NCI-H748 (cell line): ENCODE measurements at regions not wholly inside any gene's neighbourhood (a gene's known extent, or its start where the extent isn't known, plus 50 kb on each side); places are given as distances from the start of the nearest gene placed in this dataset.

Experiments used
- DNase-seq: peaks from one replicate; lab custom pipeline; 2025; ENCODE audit not compliant: unreplicated experiment; lab: John Stamatoyannopoulos, UW

DNA sequence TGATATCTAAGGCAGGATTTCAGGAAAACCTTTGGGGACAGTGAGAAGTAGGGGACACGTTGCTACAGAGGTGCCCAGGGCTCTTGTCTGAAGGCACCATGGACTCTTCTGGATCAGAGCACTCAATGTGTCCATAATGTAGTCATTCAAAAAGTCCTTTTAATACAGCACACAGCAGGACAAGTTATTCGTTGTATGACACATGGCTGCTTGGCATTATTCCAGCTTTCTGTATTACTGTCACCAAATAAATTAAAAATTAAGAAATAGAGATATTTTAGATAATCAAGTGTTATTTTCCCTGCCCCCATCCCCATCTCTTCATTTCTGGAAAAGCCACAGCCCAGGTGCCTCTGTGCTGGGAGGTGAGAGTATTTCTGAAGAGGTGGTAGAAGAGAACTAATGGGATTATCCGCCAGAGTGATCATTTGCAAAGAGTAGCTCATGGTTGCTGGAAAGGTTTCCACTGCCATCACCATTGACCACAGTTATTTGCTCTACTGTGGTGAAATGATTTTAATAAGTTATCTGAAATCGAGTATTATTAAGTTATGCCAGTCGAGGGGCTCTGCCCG, 83.0 kb downstream of the CXCL12 start:
- no peak for DNase-seq

DNA sequence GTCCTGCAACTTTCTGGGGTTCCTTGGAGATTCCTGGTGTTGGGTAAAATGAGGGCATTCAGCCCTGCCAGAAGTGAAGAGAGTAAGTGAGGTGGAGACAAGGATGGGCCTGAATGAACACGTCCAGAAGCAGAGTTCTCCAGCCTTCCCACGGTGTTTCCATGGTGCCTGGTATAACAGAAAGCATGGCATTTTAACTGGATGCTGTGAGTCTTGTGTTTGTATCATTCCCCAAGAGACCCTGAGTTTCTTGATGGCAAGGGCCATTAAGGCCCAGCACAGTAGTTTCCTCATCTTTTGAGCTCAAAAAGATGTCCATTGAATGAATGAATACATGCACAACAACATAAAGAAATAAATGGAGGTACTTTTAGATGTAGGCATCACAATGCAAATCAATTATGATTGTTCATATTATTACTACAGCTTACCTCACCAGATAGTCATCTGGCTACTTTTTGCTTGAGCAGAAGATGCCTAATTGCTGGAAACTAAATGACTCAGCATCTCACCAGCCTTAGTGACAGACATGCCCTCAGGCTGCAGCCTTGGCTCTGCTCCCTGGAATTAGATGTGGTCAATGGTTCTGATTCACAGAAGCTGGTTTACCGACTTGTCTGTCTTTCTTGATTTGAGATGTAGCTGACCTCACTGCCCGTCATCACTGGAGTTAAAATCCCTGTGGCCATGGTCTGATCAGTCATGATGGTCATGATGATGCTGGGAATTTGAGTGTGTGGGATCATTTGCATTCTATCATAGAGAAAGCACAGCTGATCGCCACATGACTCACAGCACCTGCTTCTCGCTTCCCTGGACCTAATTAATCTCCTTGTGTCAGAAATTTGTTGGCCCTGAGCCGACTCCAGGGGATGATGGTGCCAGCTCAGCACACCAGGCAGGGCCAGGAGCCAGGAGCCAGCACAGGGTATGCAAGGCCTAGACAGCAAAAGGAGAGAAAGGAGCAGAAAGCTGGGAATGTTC, 83.9 kb downstream of the CXCL12 start:
- peak; percentile 43 for DNase-seq

DNA sequence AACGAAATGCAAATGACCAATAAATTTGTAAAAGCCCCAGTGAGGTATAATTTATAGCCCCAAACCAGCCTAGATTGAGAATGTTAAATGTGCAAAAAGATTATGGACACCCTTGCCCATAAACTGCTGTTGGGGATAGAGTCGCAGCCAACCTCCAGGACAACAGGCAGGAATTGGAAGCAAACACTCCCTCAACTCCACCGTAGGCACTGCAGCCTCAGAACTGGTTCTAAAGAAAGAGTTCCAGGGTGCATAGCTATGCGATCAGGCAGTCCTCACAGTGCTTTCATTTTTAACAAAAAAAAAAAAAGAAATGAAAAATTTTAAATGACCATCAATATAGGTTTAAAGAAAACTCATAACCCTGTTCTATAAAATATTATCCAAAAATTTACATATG, 86.2 kb downstream of the CXCL12 start:
- DNase-seq: no peak

DNA sequence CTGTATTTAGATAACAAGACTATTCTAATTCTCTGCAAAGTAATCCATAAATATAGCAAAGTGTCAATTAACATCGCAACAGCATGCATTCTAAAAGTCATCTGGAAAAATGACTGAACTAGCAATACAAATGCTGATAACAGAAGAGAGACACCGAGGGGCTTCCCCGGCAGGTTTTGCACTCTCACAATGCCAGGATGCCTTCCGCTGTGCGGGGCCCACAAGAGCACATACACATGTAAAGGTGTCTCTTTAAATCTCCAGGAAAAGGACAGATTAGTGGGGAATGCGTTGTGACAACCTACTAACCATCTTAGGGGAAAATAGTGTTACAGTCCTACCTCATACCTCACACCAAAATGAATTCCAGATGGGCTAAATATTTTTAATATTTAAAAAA, 86.9 kb downstream of the CXCL12 start:
- DNase-seq: no peak

DNA sequence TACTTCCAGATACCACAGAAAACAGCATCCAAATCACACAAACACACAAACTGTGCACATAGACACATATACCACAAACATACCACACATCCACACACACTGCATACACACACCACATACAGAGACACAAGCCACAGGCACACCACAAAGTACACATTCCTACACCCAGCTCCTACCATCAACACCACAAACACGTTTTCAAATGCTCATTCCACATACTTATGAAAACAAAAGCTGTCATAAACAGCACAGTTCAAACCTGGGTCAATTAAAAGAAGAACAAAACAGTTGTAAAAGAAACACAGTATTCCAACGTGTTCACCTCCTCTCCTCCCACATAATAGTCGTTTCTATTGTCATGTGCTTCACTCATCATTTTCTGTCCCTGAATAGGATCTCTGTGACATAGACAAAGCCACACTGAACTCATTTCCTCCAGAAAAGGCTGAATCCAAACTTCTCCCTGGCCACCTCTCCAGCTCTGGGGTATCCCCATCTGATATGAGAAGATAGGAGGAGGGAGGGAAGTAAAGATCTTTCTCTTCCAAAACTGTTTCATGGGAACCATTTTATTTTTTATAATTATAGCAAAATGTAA, 89.2 kb downstream of the CXCL12 start:
- no peak for DNase-seq

DNA sequence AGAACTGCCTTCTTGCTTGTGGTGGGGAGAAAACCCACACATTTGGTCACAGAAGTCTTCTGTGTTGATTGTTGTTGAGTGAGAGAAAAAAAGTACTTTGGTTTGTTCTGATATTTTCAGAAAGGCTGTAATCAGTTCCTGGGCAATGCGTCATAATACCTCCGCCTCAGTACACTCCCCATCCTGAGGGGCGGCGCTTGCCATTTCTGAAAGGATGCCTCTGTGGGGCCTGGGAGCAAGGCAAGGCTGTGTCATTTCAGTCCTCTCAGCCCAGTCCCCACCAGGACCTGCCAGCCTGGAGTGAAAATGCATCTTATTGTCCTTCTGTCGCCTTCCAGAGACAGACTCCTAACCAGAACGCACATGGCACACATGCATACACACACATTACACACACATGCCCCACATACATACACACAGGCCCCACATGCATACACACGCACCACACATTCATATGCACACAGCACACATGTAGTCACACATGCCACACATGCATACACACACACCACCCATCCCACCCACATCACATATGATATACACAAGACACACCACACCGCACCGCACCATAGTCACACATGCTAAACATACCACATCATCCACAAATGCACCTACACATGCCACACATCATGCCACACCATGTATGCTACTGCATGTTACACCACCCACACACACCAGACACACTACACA, 90.0 kb downstream of the CXCL12 start:
- DNase-seq: no peak

DNA sequence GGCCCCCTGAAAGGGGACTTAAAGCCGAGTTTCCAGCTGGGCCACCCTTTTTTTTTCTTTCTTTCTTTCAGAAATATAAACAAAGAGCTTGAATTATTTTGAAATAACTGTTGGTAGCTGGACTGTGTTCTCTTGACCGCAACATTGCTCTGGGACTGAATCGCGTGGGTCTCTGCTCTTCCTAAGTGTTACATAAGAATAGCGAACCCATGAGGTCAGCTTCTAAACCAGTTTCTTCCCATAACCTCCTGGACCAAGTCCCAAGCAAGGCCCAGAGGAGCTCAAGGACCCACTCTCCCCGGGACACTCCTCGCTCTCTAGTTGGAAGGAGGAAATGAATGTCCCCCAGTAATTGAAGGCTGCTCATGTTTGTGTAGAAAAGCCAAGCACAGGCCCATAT, 91.1 kb downstream of the CXCL12 start:
- no peak for DNase-seq

DNA sequence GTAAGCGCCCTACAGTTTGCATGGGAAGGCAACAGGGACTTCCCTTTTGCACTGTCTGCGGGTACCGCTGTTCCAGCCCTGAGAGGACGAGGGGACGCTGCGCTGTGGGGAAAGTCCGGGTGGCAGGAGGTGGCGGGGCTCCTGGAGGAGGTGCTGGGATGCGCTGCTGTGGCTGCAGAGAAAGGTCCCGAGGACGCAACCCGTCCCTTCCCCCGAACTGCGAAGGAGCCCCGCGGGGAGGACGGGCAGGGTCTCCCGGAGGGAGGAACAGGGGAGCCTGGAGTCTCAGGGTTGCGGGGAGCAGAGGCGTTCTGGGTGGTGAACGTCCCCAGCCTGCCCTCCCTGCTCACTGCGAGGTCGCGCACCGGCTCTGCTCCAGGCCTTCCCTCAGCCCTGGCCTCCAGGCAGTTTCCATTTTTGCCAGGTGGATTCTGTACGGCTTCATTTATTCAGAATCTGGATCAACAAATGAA, 91.6 kb downstream of the CXCL12 start:
- no peak for DNase-seq

DNA sequence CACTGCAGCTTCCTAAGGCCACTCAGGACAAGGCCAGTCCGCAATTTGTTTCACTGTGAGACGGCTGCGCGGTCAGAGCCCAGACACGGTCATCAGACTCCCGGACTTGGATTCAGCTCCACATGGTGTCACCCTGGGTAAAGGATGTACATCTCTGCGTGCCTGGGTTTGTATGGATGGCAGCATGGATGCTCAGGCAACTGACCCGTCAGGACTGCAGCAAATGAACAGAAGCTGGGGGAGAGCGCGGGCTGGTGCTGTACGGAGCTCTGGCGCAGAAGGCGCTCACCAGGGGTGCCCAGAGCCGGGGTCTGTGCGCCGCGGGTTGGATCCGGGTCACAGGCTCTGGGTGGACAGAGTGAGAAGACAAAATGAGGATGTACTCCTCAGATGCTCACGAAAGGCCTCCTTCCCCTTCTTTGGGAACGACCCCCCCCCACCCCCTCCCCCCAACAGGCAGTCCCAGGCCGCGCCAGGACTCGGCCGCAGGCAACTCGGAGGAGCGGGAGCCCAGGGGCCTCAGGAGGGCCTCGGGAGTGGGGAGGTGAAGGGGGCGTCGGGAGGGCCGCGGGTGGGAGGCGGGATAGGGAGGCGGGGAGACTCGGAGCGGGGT, 92.4 kb downstream of the CXCL12 start:
- no peak for DNase-seq

DNA sequence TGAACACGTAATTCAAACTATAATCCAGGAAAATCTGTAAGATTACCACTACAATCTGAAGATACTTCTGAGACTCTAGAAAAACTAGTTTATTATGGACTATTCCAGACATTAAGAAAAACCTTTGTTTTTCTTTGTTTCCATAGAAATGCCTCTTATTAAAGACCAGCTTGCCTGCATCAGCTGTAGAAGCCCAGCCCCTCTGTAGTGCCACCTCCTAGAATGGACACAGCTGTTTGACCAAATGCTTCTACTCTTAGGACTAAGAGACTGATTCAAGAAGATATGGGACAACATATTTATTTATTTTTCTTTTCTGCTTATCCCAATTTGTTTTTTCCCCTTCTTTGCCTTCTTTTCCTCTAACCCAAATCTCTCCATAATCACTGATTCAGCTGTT, 93.8 kb downstream of the CXCL12 start:
- DNase-seq: no peak

DNA sequence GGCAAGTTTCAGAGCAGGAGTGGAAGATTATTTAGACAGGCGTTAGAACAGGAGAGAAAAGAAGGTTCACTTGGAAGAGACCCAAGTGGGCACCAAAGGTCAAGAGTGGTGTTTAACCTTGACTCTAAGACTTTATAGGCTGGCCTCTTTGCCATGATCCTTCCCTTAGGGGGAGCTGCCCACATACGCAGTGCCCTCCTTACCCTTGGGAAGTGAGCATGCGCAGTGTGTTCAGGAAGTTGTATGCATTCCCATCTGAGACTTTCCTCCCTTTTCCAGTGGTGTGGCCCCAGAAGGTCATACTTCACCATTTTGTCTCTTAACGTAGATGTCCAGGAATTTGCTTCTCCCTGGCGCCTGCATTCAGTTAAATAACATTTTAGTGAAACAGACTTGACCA, 95.8 kb downstream of the CXCL12 start:
- DNase-seq: peak; percentile 1

DNA sequence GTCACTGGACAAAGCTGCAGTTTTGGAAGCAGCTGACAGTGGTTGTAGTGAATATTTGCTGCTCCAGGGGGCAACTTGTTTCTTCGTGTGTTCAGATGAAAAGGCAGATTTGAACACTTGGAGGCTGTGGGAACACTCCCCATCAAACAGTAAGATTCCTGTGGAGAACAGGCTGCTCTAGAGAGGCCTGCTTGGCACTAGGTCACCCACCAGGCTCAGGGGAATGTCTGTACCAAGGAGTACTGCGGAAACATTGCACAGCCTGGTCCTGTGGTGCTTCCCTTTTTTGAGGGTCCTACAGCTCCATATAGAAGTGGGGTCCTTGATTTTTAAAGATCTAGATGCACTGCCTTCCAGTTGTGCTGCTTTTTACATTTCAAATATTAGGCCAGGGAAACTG, 97.5 kb downstream of the CXCL12 start:
- no peak for DNase-seq

DNA sequence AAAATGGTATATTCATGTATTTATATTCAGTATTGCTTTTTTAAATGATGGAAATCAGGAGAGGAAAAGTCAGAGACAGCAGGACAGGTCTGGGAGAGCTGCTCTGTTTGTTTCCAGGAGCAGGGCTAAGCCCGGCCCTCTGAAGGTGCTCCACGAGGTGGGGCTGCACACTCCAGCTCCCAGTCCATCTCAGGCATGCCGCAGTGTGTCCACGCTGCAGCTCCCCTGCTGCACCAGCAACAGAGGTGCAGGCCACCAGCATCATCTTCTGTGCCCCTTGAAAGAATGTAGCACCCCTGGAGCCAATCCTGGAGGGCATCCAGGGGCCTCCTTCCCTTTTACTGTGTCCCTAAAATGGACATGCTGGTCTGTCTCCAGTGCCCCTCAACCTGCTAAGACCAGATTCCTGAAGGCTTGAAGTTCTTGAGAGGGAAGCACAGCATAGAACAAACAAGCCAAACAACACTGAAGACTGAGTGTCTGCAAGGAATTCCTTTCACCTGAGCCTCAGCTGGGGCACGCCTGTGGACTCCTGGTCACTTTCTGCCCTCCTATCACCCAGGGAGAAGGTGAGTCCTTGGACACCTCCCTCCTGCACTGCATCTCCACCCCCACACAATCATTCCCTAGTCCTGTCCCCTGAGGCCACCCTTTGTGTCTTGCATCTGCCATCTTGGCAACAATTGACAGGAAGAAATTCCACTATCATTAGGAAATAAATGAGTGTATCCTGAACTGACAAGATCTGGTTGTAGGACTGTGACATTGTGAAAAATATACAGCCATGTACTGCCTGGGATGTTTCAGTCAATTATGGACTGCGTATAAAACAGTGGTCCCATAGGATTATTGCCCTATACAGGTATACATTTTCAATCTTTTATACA, 100.5 kb downstream of the CXCL12 start:
- DNase-seq: no peak

DNA sequence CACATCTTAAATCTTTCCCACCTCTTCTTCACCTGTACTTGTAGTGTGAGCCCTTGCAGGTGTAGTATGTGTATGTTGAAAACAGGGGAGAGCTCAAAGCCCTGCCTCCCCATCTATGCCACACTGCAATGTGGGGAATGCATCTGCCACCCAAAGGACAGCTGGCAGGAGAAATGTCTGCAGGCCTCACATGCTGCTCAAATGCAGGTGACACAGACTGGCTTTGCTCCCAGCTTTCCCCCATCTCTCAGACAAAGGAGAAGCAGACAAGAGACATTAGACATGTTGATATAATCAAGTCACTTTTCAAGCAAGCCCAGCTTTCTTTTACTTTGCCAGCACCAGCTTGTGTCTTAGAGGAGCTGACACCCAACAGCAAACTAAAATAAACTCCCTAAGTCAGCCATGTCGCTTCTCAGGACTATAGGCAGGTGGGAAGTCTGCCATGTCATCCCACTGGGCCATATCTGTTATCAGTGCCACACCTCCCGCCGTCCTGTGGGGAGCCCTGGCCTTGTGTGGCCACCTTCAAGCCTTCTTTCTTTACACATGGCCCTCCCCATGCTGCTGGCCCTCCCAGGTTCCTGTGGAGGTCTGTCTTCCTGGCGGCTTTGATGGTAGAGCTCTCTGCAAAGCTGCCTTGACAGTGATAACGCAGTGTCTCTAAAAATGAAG, 102.1 kb downstream of the CXCL12 start:
- no peak for DNase-seq

DNA sequence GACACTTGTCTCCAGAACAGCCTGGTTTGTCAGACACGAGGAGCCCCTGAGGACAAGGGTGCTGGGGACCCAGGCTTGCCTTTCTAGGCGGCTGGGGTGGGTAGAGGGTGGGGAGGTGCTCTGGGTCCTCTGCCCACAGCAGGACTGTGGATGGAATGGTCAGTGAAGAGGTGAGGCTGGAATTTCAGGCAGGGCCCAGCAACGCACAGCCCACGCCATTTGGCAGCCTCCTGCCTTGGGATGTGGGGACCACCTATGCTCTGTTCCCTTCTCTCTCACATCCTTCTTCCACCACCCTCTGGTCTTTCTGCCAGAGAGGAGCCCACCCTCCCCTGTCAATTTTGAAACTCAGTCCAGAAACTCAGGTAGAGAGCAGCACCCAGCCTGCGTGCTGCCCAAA, 103.2 kb downstream of the CXCL12 start:
- DNase-seq: no peak

DNA sequence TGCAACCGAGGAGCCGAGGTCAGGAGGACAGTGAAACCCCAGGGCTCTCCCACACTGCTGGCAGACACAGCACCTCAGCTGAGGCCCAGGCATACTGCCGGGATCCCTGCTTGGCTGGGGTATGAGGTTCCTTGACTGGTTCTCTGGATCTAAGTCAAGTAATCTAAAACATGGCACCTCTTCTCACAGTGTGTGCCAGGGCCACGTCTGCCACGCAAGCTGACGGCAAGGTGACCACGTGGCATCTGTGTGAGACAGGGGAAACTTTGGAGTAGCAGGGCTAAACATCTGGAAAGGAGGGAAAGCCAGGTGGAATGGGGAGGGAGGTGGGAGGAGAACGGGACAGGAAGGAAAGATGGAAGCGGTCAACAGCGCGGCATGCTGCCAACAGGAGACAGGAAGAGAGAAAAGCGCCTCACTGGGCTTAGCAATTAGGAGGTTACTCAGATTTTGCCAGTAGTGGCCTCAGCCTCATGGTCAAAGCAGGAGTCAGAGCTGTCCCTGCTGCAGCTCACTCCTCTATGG, 103.7 kb downstream of the CXCL12 start:
- DNase-seq: no peak

DNA sequence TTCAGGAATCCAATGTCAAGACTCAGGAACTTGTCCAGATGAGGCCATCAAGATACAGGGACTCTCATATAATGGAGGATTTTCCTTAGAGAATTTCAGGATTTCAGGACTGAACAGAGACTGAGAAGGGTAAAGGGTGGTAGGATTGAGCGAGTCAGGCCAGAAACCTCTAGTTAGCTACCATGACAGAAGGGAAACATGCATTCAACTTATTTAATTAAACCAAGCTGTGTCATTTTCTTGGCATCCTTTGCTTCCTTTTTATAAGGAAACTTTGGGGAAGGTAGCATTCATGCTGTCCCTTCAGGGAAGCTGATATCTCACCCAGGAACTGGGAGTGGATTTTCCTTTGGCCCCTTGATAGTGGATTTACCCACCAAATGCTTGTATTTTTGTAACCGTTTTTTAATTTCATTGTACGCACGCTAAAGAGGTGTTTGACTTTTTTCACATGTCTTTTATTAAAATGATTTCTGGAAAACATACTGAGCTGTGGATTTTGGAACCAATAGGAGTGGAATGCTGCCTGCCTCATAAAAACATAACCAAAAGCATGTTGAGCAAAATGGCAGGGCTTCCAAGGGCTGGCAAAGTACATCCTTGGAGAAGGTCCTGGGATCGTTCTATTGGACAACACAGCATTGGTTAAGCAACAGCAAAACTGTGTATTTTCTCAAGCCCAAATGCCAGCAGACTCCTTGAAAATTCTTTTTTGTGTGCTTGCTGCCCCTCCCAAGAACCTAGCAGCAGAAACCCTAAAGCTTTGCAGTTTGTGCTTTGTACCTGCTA, 104.5 kb downstream of the CXCL12 start:
- DNase-seq: no peak

DNA sequence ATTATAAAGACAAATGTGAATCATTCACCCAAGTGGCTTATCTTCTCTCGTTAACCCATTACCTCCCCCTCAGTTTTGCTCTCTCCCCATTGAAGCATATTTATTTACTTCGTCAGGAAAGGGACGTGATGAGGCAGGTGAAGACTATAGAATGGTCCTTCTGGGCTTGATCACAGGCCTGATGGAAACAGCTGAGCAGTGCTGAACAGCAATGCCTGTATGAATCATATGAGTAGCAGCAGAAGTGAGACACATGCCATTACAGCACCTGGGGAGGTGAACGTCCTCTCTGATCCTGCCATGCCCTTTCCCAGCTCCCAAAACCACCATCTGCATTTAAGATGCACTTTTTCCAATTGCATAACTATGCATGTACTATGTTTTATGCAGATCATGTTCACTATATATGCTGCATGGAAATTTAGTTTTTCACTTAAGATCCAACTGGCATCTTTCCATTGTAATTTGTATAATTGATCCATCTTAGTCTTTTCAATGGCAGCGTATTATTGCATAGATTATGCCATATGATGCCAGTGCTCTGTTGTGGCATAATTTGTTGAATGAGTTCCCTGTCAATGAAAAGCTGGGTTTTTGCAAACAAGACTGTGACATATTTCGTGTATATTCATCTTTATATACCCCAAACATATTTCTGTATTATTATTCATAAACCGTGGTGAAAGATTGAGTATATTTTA, 105.3 kb downstream of the CXCL12 start:
- no peak for DNase-seq
